Lung (tissue), 11 donors: ENCODE measurements at regions not wholly inside any gene's neighbourhood (a gene's known extent, or its start where the extent isn't known, plus 50 kb on each side); places are given as distances from the start of the nearest gene placed in this dataset.

Source experiments
- ATAC-seq: fragments of 200-7000 bp; cut with Tn5 transposase; one replicate; pipeline ENCODE4 v1.9.1; 2020; ENCODE audit warnings: moderate number of reproducible peaks; ENCODE audit not compliant: insufficient read depth, low FRiP score
- DNase-seq, 3 donors: peaks; one replicate each; pipeline ENCODE4 v3.0.0-alpha.2; 2013 to 2017
- H3K27ac ChIP-seq, 2 donors: one replicate each; pipeline ENCODE4 v1.5.1; 2013; ENCODE audit warnings: mild to moderate bottlenecking in 2 of 2, moderate library complexity in 2 of 2, control low read depth in 1 of 2, inconsistent platforms in 1 of 2, low read depth in 1 of 2, low read length in 1 of 2
- H3K27me3 ChIP-seq, 3 donors: one replicate each; pipeline ENCODE4 v1.5.1; 2013; ENCODE audit warnings: low read length in 2 of 3; ENCODE audit not compliant: control insufficient read depth in 3 of 3, insufficient read depth in 3 of 3
- H3K36me3 ChIP-seq, 4 donors: one replicate each; pipeline ENCODE4 v1.5.1; 2013; ENCODE audit warnings: low read length in 4 of 4, mild to moderate bottlenecking in 1 of 4, moderate library complexity in 1 of 4; ENCODE audit not compliant: control insufficient read depth in 4 of 4, insufficient read depth in 4 of 4
- H3K4me1 ChIP-seq, 5 donors: one replicate each; pipeline ENCODE4 v1.5.1; 2013; ENCODE audit warnings: low read length in 5 of 5, mild to moderate bottlenecking in 2 of 5, moderate library complexity in 1 of 5; ENCODE audit not compliant: control insufficient read depth in 5 of 5, insufficient read depth in 5 of 5
- H3K4me3 ChIP-seq: one replicate; pipeline ENCODE4 v1.5.1; 2013; ENCODE audit warnings: mild to moderate bottlenecking, control low read depth, moderate library complexity
- H3K9ac ChIP-seq, 2 donors: one replicate each; pipeline ENCODE4 v1.5.1; 2013; ENCODE audit warnings: low read length in 2 of 2, control low read depth in 1 of 2; ENCODE audit not compliant: insufficient read depth in 1 of 2
- H3K9me3 ChIP-seq, 4 donors: one replicate each; pipeline ENCODE4 v1.5.1; 2013; ENCODE audit warnings: low read length in 3 of 4, mild to moderate bottlenecking in 1 of 4, moderate library complexity in 1 of 4; ENCODE audit not compliant: control insufficient read depth in 4 of 4, insufficient read depth in 3 of 4
- WGBS, 2 donors: extraction: QIAGEN DNeasy Blood & Tissue Kit; methylation state at CpG; one replicate each; pipeline ENCODE4 v1.1.7; 2013; 5-methylcytosine and 5-hydroxymethylcytosine counted together
- TF ChIP-seq, protein P1 (sequence below): IDR thresholded peaks from 2 replicates; pipeline ENCODE4 v1.5.1; 2012; ENCODE audit warnings: mild to moderate bottlenecking; ENCODE audit errors: control extremely low read depth, extremely low read depth
- donor health status: control.
- donor health status: control.
- donor health status: Bipolar disorder and iron deficiency.
- donor health status: healthy.
- donor health status: DM: yes; HTN: yes; CAD: no.

GRCh38 chr3:31361371-31362273 is 171.1 kb upstream of the STT3B start:
- H3K9me3 ChIP-seq, result peaks cover 0 to 3% (median 0%) of the 10 kb centered on the region in 4 donors
- ATAC-seq (no peak), DNase-seq (peak; percentile 31 to 84 (median 70))
- no peak overlapping the region for H3K4me3 ChIP-seq
- no peak overlapping the region for H3K27ac ChIP-seq
- TF ChIP-seq, protein P1, sequence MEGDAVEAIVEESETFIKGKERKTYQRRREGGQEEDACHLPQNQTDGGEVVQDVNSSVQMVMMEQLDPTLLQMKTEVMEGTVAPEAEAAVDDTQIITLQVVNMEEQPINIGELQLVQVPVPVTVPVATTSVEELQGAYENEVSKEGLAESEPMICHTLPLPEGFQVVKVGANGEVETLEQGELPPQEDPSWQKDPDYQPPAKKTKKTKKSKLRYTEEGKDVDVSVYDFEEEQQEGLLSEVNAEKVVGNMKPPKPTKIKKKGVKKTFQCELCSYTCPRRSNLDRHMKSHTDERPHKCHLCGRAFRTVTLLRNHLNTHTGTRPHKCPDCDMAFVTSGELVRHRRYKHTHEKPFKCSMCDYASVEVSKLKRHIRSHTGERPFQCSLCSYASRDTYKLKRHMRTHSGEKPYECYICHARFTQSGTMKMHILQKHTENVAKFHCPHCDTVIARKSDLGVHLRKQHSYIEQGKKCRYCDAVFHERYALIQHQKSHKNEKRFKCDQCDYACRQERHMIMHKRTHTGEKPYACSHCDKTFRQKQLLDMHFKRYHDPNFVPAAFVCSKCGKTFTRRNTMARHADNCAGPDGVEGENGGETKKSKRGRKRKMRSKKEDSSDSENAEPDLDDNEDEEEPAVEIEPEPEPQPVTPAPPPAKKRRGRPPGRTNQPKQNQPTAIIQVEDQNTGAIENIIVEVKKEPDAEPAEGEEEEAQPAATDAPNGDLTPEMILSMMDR, result no peak
- no peak overlapping the region for H3K9ac ChIP-seq
- H3K27me3 ChIP-seq, result no peaks in the 10 kb centered on the region
- H3K36me3 ChIP-seq, result no peaks in the 10 kb centered on the region
- 71 to 78% methylated on average over 6 of the region's 6 CpGs for WGBS, 2 donors
- H3K4me1 ChIP-seq, result peaks cover 0 to 17% (median 0%) of the 10 kb centered on the region in 5 donors

GRCh38 chr3:31364188-31364587 is 168.5 kb upstream of the STT3B start:
- Histone ChIP-seq H3K27ac (no peak overlapping the region), H3K4me3 (no peak overlapping the region), H3K36me3 (no peaks in the 10 kb centered on the region), H3K4me1 (peaks cover 0 to 17% (median 0%) of the 10 kb centered on the region in 5 donors), H3K27me3 (no peaks in the 10 kb centered on the region), H3K9me3 (peaks cover 0 to 3% (median 0%) of the 10 kb centered on the region in 4 donors), H3K9ac (no peak overlapping the region)
- ATAC-seq (no peak), DNase-seq (no peak)
- TF ChIP-seq, protein P1, result no peak
- whole genome bisulfite sequencing, 2 donors, result 97 to 100% methylated on average over 1 of the region's 1 CpG

DNA sequence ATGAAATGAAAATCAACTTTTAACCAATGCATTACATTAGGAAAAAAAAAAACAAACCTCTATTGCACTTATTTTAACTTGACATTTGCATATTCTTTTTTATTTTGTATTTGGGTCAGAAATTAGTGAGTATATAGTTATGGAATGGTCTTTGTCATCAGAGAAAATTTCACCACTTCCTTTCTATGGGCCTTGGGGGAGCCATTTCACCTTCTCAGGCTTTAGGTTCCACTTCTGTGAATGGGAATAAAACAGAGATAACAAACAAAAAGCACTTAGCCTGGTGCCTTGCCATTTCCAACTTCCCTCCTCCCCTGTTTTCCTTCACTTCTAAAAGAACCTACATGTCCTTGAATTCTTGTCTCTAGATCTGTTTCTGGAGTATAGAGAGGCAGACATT is 168.0 kb upstream of the STT3B start:
- DNase-seq (no peak), ATAC-seq (no peak)
- peaks cover 0 to 18% (median under 1%) of the 10 kb centered on the region in 5 donors for H3K4me1 ChIP-seq
- no peak overlapping the region for H3K4me3 ChIP-seq
- H3K9ac ChIP-seq, result no peak overlapping the region
- TF ChIP-seq, protein P1, result no peak
- no peaks in the 10 kb centered on the region for H3K27me3 ChIP-seq
- peaks cover 0 to 3% (median 0%) of the 10 kb centered on the region in 4 donors for H3K9me3 ChIP-seq
- H3K36me3 ChIP-seq, result no peaks in the 10 kb centered on the region
- no peak overlapping the region for H3K27ac ChIP-seq
